Skin of body (tissue), 1 donor: ENCODE measurements at regions not wholly inside any gene's neighbourhood (a gene's known extent, or its start where the extent isn't known, plus 50 kb on each side); places are given as distances from the start of the nearest gene placed in this dataset.

Source experiments
- DNase-seq: peaks from one replicate; lab custom pipeline; 2025; lab: John Stamatoyannopoulos, UW

DNA sequence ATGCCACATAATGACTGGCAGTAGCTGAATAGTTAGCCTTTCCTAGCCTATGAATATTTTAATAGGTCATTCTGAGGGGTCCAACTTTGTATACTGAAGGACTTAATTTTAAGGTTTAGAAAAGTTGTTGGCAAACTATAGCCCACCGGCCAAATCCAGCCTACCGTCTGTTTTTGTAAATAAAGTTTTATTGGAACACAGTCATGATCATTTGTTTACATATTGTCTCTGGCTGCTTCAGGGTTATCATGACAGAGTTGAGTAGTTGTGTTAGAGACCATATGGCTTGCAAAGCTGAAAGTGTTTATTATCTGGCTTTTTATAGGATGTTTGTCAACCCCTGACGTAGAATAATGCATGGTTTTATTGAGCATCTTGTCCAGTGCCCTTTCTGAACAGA lies 73.4 kb downstream of the NTMT2 start:
- no peak for DNase-seq

DNA sequence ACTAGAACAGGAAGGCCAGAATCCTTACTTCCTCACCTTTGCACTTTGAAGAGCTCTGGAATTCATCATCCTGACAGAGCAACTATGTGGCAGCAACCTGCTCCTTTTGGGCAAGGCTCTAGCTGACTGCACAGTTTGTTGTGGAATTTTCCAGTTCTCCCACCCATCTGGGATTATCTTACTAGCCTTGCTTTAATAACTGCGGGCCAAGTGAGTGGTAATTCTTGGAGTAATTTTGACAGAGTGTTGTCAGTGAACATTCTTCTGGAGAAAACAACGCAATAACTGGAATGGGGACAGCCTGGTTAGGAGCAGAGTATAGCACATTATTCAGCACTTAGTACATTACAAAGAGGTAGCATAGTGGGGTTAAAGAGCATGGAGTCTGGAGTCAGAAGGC lies 75.3 kb downstream of the NTMT2 start:
- DNase-seq: no peak

DNA sequence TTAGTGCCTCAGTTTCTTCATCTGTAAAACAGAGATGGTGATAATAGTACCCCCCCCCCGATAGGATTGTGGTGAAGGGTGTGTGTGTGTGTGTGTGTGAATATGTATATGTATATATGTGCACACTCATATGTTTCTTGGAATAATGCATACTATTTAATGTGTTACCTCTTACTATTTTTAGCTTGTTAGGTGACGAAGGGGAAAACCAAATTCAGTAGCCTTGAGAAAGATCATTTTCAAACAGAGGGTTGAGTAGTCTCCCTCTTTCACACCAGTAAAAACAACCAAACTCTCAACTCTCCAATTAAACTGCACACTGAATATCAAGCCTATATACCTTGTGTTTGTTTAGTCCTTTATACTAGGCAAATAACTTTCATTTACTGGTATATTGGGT lies 75.7 kb downstream of the NTMT2 start:
- no peak for DNase-seq

DNA sequence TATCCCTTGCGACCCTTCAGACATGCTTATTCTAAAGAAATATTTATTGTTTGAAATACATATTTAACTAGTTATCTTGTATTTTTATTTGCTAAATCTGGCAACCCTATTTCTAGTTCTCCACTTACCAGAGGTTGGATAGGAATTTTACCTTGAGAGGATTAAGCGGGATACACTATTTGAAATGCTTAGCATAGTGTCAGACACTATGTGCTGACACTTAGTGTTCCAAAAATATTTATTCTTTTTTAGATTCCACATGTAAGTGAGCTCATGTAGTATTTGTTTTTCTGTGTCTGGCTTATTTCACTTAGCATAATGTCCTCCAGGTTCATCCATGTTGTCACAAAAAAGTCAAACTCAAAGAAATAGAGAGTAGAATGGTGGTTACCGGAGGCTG lies 78.7 kb downstream of the NTMT2 start:
- no peak for DNase-seq

DNA sequence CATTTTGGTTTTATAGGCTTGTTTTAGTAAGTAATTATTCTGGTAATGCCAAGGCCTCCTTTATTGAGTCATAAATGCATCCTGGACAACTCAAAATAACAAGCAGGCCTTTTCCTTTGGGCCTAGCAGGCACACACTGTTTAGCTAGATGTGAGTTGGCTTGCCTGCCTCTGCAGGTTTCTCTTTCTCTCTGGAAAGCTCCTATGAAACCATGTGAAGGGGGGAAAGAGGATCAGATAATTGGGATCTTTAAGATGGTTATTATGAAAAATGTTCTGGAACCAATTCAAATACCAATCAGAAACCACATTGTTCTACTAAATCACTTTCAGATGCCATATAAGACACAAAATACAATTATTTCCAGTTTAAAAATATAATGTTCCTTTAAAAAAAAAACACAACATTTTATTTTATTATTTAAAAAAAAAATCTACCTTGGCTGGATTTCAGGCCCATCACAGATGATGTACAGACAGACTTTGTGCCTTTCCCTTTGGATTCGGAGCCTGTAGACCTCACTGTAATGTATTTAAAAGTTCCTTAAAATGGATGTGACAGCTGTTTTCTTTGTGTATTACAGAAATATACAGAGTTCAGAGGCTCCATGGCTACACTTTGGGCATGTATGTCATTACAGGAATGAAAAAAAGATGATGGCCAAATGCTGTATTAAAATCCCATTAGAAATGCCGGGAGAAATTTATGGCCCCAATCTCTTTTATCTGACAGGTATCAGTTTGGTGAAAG lies 80.2 kb downstream of the NTMT2 start:
- peak; percentile 62 for DNase-seq

DNA sequence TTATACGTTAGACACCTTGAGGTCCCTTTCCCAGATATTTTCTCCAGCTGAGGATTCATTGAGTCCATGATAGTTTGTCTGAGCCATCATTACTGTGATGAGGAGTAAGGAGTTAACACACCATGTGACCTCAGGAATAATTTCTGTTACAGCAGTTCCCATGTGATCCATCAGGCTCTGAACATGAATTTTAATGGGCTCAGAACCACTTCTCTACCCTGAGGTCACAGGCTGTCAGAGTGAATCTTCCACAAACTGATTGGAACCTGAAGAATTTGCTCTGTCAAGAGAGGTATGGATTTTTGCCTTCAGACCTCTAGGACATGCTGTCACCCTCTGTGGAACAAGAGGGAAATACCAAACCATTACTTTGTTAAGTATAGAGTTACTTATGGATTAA lies 81.0 kb downstream of the NTMT2 start:
- DNase-seq: no peak

DNA sequence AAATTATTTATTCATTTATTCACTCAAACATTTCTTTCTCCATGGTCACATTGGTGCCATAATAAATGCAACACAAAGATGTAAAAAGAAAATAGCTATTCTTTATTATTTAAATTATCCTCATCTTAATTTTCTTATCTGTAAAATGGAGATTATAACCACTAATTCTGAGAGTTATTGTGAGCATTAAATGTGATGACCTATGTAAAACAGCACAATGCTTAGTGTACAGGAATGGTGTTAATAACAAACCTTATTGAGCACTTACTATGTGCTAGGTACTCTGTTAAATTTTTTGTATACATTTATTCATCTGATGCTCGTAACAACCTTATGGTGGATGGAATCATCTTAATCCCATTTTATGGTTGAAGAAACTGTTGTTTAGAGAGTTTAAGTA lies 84.6 kb downstream of the NTMT2 start:
- no peak for DNase-seq

DNA sequence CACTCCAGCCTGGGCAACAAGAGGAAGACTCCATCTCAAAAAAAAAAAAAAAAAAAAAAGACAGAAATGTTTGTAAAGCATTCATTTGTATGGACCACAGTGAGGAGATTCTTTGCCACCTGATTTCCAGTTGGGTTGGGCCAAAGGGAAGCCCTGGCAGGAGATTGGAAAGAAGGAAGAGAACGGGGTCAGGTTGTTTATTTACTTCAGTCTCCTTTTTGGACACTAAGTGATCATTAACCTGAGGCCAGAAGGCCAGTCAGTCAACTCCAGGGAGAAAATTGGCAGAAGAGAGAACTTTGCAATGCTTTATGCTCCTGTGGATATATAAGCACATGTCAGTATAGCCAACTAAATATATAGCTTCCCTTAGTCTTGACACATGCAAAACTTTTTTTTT lies 85.9 kb downstream of the NTMT2 start:
- DNase-seq: no peak

DNA sequence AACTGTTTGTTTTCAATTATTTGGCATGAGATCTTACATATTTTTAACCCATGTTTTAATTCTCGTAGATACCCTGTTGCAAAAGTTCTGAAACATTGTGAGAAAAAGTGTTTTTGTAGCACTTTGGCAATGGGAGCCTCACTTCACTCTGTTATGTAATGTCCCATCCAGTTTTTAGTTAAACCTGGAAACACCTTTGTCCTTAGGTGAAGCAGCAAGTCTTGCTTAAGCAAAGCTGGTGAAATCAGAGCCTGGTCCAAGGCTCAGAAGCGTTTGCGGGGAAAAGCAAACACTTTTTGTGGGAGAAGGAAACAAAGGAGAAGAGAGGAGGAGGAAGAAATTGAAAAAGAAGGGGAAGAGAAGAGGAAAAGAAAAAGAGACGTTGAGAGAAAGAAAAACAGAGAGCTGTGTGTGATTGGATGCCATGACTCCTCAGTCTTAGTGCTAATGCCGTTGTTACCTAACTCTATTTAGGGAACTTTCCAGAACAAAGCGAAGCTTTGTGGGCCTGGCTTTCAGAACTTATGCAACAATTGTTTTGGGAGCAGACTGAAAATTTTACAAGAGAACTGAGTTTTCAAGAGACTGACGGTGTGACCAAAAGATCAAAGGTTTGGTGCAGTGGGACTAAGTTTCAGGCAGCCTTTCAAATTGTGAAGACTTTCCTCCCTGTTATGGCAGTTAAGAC lies 93.1 kb downstream of the NTMT2 start:
- no peak for DNase-seq

DNA sequence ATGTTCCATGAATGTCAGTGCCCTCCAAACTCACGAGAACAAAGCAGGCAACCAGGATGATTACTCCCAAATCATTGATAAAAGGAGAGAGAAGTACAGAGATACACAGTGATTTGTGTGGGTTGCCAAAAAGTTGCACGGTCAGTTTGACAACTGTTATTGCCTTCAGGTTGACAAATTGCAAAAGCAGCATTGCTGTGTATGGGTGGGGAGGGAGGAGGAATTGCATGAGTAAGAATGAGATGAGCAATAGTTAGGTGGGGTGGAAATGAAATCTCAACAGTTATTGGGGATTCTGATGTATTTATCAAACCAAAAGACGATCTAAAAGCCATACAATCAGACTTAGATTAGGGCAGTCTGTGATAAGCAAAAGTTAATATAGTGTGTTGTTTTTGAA lies 93.7 kb downstream of the NTMT2 start:
- DNase-seq: no peak

DNA sequence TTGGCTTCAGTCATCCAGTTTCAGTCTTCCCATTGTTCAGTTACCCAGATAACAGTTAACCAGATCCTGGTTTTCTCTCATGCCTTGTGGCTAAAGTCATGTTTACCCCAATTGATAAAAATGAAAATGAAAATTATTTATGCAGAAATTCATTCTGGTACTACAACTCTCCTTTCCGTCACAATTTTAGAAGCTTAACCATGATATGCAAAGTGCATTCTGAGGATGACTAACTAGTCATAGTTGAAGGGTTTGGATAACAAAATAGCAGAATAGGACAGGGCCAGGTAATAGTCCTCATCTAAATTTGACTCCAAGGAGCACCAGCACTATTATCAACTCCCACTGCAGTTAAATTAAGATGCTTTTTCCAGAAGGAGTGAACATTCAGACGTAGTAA lies 94.7 kb downstream of the NTMT2 start:
- DNase-seq: no peak

DNA sequence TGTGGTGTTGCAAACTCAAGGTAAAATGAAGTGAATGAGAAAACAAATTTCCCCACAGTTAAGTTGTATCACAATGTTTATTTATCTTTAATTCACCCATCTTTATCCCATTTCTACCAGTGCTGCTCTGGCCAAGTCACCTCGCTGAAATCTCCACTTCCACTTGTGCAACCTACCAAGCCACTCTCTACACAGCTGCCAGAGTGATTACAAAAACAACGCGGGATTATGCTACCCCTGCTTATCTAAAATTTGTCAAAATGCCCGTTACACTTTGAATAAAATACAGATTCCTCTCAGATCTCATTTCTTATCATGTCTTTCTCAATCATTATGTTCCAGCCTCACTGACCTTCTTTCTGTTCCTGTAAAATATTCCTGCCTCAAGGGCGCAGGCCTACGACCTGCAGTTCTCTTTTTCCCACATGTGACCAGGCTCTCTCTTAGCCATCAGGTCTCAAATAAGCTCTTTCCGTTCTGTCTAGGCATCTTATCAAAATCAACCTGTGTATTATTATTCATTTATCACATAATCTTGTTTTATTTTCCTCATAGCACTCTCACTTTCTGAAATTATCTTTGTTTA lies 95.6 kb downstream of the NTMT2 start:
- DNase-seq: no peak

DNA sequence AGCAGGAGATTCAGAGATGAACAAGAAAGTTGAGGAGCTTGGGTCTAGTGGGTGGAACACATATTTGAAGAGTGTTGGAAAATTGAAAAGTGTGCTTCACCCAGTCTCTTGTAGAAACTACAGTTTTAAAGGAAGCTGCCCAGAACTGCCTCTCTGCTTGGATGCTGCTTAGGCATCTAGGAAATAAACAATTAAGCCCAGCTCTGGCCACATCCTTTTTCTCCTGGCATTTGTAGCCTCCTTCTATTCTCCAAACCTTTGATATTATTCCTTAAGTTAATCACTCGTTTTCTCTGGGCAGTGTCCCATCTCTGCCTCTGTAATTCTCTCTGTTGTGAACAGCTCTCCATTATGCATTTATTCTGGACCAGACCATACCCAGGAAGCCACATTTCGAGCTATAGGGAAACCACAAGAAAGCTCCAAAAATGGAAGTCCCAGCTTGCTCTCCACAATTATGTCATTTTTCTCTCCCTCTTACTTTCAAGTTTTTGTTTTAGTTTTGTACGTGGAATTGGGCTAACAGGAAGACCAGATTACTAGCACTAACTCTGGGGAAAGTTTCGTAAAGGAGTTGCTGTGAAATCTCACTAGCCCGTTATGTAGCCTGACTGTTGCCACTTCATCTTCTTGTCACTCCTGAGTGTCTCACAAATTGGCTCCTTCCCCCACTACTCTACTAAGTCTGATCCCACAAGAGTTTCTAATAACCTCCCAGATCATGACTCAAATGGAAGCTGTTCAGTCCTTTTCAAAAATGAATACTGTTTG lies 102.2 kb downstream of the NTMT2 start:
- DNase-seq: no peak

DNA sequence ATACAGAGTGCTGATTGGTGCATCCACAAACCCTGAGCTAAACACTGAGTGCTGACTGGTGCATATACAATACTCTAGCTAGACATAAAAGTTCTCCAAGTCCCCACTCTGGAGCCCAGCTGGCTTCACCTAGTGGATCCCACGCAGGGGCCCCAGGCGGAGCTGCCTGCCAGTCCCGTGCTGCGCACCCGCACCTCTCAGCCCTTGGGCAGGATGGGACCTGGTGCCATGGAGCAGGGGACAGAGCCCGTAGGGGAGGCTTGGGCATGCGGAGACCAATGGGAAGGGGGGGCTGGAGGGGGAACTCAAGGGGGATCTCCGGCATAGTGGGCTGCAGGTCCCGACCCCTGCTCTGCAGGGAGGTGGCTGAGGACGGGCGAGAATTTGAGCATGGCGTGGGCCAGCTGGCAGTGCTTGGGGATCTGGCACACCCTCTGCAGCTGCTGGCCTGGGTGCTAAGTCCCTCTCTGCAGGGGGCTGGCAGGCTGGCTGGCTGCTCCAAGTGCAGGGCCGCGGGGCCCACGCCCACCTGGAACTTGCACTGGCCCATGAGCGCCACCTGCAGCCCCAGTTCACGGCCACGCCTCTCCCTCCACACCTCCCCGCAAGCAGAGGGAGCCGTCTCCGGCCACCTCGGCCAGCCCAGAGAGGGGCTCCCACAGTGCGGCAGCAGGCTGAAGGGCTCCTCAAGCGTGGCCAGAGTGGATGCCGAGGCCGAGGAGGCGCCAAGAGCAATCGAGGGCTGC lies 104.9 kb downstream of the NTMT2 start:
- DNase-seq: no peak

DNA sequence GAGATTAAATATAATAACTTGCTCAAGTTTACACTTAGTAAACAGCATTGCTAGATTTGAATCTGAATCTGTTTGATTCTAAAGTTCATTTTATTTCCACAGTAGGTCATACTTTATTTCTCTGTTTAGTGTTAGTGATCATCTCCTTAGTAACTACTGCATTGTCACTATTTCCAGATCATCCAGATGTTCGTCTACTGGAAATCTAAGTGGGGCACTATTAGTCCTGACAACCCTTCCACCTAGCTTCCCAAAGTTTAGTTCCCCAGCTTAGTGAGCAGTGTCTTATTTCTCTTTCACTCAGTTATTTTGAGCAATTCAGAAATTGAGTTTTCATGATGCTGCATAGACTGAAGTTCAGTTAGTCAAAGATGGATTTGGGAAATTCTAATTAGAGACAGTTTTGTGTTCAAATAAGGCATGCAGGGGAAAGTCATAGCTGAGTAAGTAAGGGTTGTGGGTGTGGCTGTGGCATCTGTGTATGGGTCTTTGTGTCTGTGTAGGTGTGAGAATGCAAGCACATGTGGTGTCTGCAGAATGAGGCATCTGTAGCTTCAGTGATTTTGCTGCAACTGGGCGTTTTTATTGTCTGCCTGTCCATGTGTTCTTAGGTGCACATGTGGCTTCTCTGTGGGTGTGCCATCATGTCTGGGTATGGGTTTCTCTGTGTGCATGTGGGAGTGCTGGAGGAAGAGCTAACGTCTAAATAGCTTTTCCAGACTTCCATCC lies 107.3 kb downstream of the NTMT2 start:
- DNase-seq: peak; percentile 19

DNA sequence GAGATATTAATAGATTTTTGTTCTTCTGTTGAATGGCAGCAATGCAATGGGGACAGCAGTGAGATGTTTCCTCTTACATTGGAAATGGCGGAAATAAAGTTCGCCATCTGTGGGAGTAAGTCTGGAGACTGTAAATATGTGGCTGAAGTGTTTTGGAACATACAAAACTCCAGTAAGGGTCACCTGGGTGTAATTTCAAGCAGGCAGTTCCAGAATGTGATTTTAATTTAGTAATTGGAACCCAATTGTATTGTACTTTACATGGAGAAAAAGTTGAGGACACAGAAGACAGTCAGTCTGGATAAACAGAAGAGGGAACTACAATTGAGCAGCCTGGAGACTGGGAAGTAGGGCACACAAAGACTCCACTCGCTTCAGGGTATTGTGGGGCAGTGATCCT lies 108.6 kb downstream of the NTMT2 start:
- peak; percentile 22 for DNase-seq

DNA sequence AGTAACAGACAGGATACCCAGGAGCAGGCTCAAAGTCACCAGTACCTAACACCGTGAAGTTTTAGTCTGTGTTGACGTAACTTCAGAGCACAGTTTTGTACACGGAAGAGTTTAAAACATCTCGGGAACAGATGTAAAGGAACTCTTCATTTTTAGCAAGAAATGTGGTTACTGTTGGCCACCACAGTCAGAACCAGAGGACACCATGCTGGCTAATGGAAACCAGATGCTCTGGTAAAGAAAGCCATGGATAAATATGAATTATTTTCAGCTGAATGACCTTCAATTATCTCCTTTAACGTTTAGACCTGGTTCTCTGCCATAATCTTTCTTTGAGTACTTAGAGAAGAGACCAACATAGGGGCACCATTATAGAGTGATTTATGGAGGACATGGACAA lies 115.9 kb downstream of the NTMT2 start:
- peak; percentile 25 for DNase-seq

DNA sequence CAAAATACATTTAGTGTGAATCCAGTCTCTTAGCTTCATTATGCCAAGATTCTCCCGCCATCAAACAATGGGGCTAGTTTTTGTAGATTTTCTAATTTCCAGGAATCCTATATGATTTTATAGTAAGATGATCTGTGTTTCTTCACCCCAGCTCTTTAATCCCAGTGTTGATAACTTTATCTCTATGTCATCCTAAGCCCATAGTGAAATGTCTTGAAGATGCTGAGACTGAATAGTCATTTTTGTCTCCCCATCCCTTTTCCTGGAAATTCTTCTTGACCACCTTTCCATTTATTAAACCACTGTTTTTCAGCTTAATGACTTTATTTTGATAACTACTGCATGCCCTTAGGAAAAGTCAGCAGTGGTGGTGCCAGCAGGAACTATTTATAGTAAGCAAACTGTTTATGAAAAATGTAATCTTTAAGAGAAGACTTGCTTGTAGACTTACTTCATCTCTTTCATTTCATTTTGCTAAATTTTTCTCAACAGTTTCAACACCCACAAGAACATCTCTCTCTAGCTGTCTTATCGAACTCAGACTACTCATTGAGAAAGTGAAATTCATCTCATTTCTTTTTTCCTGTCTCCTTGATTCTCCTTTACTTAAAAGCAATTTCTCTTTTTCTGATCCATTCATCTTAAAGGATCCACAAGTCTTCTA lies 116.6 kb downstream of the NTMT2 start:
- no peak for DNase-seq

DNA sequence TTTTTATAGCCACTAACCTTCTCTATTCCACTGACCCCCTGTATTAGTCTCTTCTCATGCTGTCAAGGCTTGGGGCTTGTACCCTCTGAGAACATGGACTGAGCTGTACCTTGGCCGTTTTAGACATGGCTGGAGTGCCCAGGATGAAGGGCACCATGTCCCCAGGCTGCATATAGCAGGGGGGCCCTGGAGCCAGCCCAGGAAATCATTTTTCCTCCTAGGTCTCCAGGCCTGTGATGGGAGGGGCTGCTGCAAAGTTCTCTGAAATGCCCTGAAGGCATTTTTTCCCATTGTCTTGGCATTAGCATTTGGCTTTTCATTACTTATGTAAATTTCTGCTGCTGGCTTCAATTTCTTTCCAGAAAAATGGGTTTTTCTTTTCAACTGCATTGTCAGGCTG lies 119.5 kb downstream of the NTMT2 start:
- DNase-seq: no peak

DNA sequence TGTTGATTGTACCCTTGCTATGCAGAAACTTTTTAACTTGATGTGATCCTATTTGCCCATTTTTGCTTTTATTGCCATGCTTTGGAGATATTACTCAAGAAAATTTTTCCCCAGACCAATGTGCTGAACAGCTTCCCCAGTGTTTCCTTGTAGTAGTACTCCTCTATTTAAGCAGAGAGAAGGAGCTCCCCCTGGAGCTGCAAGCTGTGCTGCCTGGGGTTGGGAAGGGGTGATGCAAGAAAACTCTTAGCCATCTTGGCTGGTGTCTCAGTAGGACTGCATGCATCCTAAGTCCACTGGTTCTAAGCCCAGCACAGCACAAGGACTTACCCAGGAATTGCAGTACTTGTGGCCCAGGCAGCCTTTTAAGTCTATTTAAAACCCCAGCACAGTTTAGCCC lies 121.6 kb downstream of the NTMT2 start:
- DNase-seq: no peak
